Upper lobe of right lung (tissue), 1 donor: ENCODE measurements at regions not wholly inside any gene's neighbourhood (a gene's known extent, or its start where the extent isn't known, plus 50 kb on each side); places are given as distances from the start of the nearest gene placed in this dataset.

Experiments used
- ATAC-seq: fragments of 200-7000 bp; cut with Tn5 transposase; one replicate; pipeline ENCODE4 v1.9.1; 2020; ENCODE audit warnings: mild to moderate bottlenecking, moderate library complexity
- DNase-seq: peaks from one replicate; pipeline ENCODE4 v3.0.0-alpha.2; 2020
- H3K27ac ChIP-seq: fragments of 200-600 bp; one replicate; pipeline ENCODE4 v1.8.0; 2022
- H3K27me3 ChIP-seq: fragments of 200-600 bp; one replicate; pipeline ENCODE4 v1.8.0; 2022; ENCODE audit warnings: mild to moderate bottlenecking
- H3K36me3 ChIP-seq: fragments of 200-600 bp; one replicate; pipeline ENCODE4 v1.8.0; 2022
- H3K4me1 ChIP-seq: fragments of 200-600 bp; one replicate; pipeline ENCODE4 v1.8.0; 2022
- H3K4me3 ChIP-seq: fragments of 200-600 bp; one replicate; pipeline ENCODE4 v1.8.0; 2022; ENCODE audit warnings: mild to moderate bottlenecking
- H3K9me3 ChIP-seq: fragments of 200-600 bp; one replicate; pipeline ENCODE4 v1.8.0; 2022
- intact Hi-C: fragments of 100-400 bp; cut with DNase I; formaldehyde crosslinking; loops from one replicate; pipeline ENCODE4 v1.11.0; 2022
- TF ChIP-seq, protein P1 (sequence below): fragments of 200-600 bp; IDR thresholded peaks from one replicate; pipeline ENCODE4 v1.8.0; 2022; ENCODE audit warnings: antibody characterized with exemption
- donor health status: DM: no; HTN: yes; CAD: no; lungs with severe emphysema.

- H3K36me3 ChIP-seq: no peaks in the 10 kb centered on the region
- DNase-seq (peak; percentile 54), ATAC-seq (peak; percentile 31)
- H3K4me3 ChIP-seq: no peak overlapping the region
- H3K27me3 ChIP-seq: no peaks in the 10 kb centered on the region
- TF ChIP-seq, protein P1, sequence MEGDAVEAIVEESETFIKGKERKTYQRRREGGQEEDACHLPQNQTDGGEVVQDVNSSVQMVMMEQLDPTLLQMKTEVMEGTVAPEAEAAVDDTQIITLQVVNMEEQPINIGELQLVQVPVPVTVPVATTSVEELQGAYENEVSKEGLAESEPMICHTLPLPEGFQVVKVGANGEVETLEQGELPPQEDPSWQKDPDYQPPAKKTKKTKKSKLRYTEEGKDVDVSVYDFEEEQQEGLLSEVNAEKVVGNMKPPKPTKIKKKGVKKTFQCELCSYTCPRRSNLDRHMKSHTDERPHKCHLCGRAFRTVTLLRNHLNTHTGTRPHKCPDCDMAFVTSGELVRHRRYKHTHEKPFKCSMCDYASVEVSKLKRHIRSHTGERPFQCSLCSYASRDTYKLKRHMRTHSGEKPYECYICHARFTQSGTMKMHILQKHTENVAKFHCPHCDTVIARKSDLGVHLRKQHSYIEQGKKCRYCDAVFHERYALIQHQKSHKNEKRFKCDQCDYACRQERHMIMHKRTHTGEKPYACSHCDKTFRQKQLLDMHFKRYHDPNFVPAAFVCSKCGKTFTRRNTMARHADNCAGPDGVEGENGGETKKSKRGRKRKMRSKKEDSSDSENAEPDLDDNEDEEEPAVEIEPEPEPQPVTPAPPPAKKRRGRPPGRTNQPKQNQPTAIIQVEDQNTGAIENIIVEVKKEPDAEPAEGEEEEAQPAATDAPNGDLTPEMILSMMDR: no peak
- intact Hi-C loops: no loop called here
- no peaks in the 10 kb centered on the region for H3K9me3 ChIP-seq
- H3K4me1 ChIP-seq: no peaks in the 10 kb centered on the region
- H3K27ac ChIP-seq: no peak overlapping the region
These were observed 156.3 kb downstream of the ZNF248 start for GRCh38 chr10:37700886-37701780.

GRCh38 chr10:37687581-37687980 is 169.8 kb downstream of the ZNF248 start:
- no peaks in the 10 kb centered on the region for H3K27me3 ChIP-seq
- H3K4me3 ChIP-seq: no peak overlapping the region
- intact Hi-C loops: no loop called here
- no peaks in the 10 kb centered on the region for H3K9me3 ChIP-seq
- no peaks in the 10 kb centered on the region for H3K4me1 ChIP-seq
- ATAC-seq (no peak), DNase-seq (no peak)
- TF ChIP-seq, protein P1: no peak
- H3K27ac ChIP-seq: no peak overlapping the region
- no peaks in the 10 kb centered on the region for H3K36me3 ChIP-seq

DNA sequence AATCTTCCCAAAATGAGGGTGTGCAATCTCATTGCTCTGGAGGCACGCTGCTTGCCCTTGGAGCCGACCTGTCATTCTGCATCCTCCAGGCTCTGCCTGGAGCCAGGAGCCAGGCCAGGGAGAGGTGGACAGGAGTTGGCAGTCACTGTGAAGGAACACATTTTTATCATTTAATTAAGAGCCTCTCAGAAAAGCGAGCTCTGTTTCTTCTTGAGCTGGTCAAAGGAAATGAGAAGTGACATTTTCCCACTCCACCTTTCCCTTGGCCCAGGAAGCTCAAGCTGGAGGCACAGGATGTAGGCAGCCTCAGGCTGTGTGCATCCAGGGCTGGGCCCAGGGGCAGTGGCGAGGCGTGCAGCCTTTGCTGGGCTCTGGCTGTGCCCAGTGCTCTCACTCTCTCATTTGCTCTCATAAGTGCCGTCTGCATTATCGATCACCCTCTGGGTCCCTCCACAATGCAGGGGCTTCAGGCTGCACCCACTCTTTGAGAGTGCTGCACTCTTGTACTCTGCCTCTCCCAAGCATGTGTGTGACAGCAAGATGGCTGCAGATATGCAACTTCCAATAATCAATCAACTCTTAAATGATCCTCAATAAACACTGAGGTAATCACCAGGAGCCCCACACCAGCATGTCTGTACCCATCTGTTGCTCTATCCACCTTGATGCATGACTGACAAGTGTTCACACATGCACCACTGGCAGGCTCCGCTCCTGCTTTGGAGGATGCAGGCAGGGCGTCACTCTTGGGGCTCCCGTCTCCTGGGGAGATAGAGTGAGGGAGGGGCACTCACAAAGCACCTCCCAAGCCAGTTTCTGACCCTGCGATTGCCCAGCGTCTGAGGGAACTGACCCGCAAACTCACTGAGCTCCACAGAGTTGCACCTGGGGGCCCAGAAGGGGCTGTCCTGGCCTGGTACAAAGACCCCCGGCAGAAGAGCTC is 171.4 kb downstream of the ZNF248 start:
- Histone ChIP-seq H3K27ac (no peak overlapping the region), H3K4me3 (no peak overlapping the region), H3K9me3 (no peaks in the 10 kb centered on the region), H3K4me1 (no peaks in the 10 kb centered on the region), H3K27me3 (no peaks in the 10 kb centered on the region), H3K36me3 (no peaks in the 10 kb centered on the region)
- no peak for DNase-seq
- TF ChIP-seq, protein P1: no peak
- intact Hi-C loops: no loop called here
- no peak for ATAC-seq

- no peaks in the 10 kb centered on the region for H3K9me3 ChIP-seq
- H3K27me3 ChIP-seq: no peaks in the 10 kb centered on the region
- ATAC-seq: no peak
- no peak overlapping the region for H3K4me3 ChIP-seq
- intact Hi-C loops: no loop called here
- H3K27ac ChIP-seq: no peak overlapping the region
- no peaks in the 10 kb centered on the region for H3K36me3 ChIP-seq
- TF ChIP-seq, protein P1: no peak
- DNase-seq: no peak
- H3K4me1 ChIP-seq: no peaks in the 10 kb centered on the region
These were observed 172.6 kb downstream of the ZNF248 start for GRCh38 chr10:37684765-37685164.

- ATAC-seq (no peak), DNase-seq (peak; percentile 42)
- Histone ChIP-seq H3K27me3 (no peaks in the 10 kb centered on the region), H3K36me3 (no peaks in the 10 kb centered on the region), H3K4me3 (no peak overlapping the region), H3K9me3 (no peaks in the 10 kb centered on the region), H3K4me1 (no peaks in the 10 kb centered on the region), H3K27ac (no peak overlapping the region)
- intact Hi-C loops: no loop called here
- TF ChIP-seq, protein P1: no peak
These were observed 174.8 kb downstream of the ZNF248 start for GRCh38 chr10:37682617-37683016.
